ENCODE measurements at regions not wholly inside any gene's neighbourhood (a gene's known extent, or its start where the extent isn't known, plus 50 kb on each side); places are given as distances from the start of the nearest gene placed in this dataset.

GRCh38 chr12:114920771-114921554, 237.0 kb upstream of the TBX3 start (continued):
- TF ChIP-seq, protein P1, sequence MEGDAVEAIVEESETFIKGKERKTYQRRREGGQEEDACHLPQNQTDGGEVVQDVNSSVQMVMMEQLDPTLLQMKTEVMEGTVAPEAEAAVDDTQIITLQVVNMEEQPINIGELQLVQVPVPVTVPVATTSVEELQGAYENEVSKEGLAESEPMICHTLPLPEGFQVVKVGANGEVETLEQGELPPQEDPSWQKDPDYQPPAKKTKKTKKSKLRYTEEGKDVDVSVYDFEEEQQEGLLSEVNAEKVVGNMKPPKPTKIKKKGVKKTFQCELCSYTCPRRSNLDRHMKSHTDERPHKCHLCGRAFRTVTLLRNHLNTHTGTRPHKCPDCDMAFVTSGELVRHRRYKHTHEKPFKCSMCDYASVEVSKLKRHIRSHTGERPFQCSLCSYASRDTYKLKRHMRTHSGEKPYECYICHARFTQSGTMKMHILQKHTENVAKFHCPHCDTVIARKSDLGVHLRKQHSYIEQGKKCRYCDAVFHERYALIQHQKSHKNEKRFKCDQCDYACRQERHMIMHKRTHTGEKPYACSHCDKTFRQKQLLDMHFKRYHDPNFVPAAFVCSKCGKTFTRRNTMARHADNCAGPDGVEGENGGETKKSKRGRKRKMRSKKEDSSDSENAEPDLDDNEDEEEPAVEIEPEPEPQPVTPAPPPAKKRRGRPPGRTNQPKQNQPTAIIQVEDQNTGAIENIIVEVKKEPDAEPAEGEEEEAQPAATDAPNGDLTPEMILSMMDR (IDR thresholded peaks at IDR 0.05; ENCODE audit: control extremely low read depth in 1 of 3, insufficient read depth in 1 of 3, low read depth in 1 of 3, low read length in 3 of 3), result no peak
- no peak for TF ChIP-seq POLR2AphosphoS5 (IDR thresholded peaks at IDR 0.05; ENCODE audit: low read depth, low read length)
- TF ChIP-seq FOSL1 (IDR thresholded peaks at IDR 0.05; ENCODE audit: insufficient read depth, low read depth, low read length), result no peak
- TF ChIP-seq BRCA1 (IDR thresholded peaks at IDR 0.05; ENCODE audit: low read depth, low read length), result no peak
- no peak for TF ChIP-seq RXRA (IDR thresholded peaks at IDR 0.05; ENCODE audit: insufficient read depth, low read depth, low read length)
- no peak for TF ChIP-seq TAF7 (optimal IDR thresholded peaks at IDR 0.05; ENCODE audit: borderline replicate concordance, low read depth, low read length)
- TF ChIP-seq BACH1 (IDR thresholded peaks at IDR 0.05; ENCODE audit: low read length), result no peak
- TF ChIP-seq CTBP2 (IDR thresholded peaks at IDR 0.05; ENCODE audit: borderline replicate concordance, insufficient read depth, insufficient read length, low read length), result no peak

All from H1 (cell line).